ENCODE measurements at regions not wholly inside any gene's neighbourhood (a gene's known extent, or its start where the extent isn't known, plus 50 kb on each side); places are given as distances from the start of the nearest gene placed in this dataset.

- POLR2A ChIA-PET (ENCODE audit: low non-redundant PET), result no interaction called here
- BruUV-seq (replicated peaks), result no TSS peak
Measured at GRCh38 chr3:153385343-153385742, 223.3 kb downstream of the RAP2B start.

GRCh38 chr3:153392363-153392762, 230.3 kb downstream of the RAP2B start:
- intact Hi-C loops (cut with micrococcal nuclease; ENCODE audit: unreplicated experiment), result no loop called here
- Histone ChIP-seq H3K4me1 (ENCODE audit: insufficient read depth, low read length, poor library complexity, severe bottlenecking) (no peaks in the 10 kb centered on the region), H3K9me3 (ENCODE audit: low read depth, low read length, poor library complexity, severe bottlenecking) (peaks cover 5% of the 10 kb centered on the region), H3K36me3 (ENCODE audit: insufficient read depth, low read length, poor library complexity, severe bottlenecking) (no peaks in the 10 kb centered on the region), H3K27me3 (replicated peaks; ENCODE audit: insufficient read depth, low read depth, low read length, poor library complexity) (no peaks in the 10 kb centered on the region), H3K27ac (ENCODE audit: low read depth, low read length, poor library complexity, severe bottlenecking) (no peak overlapping the region), H3K4me3 (ENCODE audit: low read depth, low read length, poor library complexity, severe bottlenecking) (no peak overlapping the region)
- DNase-seq (ENCODE audit: low spot score), result no peak
- no peak for TF ChIP-seq EZH2 (IDR thresholded peaks at IDR 0.05; ENCODE audit: borderline replicate concordance, low read depth, low read length, poor library complexity, severe bottlenecking)
- TF ChIP-seq CTCF (conservative IDR thresholded peaks at IDR 0.05; ENCODE audit: low read depth, low read length), result no peak
- CTCF ChIA-PET, result no interaction called here
- POLR2A ChIA-PET (ENCODE audit: low non-redundant PET), result no interaction called here
- no TSS peak for BruUV-seq (replicated peaks)

More at GRCh38 chr3:153385343-153385742, 223.3 kb downstream of the RAP2B start:
- no peak overlapping the region for H3K4me3 ChIP-seq (ENCODE audit: low read depth, low read length, poor library complexity, severe bottlenecking)
- H3K27me3 ChIP-seq (replicated peaks; ENCODE audit: insufficient read depth, low read depth, low read length, poor library complexity), result no peaks in the 10 kb centered on the region
- no peak for TF ChIP-seq EZH2 (IDR thresholded peaks at IDR 0.05; ENCODE audit: borderline replicate concordance, low read depth, low read length, poor library complexity, severe bottlenecking)
- TF ChIP-seq CTCF (conservative IDR thresholded peaks at IDR 0.05; ENCODE audit: low read depth, low read length), result no peak
- H3K36me3 ChIP-seq (ENCODE audit: insufficient read depth, low read length, poor library complexity, severe bottlenecking), result no peaks in the 10 kb centered on the region
- no peaks in the 10 kb centered on the region for H3K9me3 ChIP-seq (ENCODE audit: low read depth, low read length, poor library complexity, severe bottlenecking)
- CTCF ChIA-PET, result no interaction called here
- no peak for DNase-seq (ENCODE audit: low spot score)
- no peak overlapping the region for H3K27ac ChIP-seq (ENCODE audit: low read depth, low read length, poor library complexity, severe bottlenecking)
- no peaks in the 10 kb centered on the region for H3K4me1 ChIP-seq (ENCODE audit: insufficient read depth, low read length, poor library complexity, severe bottlenecking)
- intact Hi-C loops (cut with micrococcal nuclease; ENCODE audit: unreplicated experiment), result no loop called here

- no TSS peak for BruUV-seq (replicated peaks)
- H3K27me3 ChIP-seq (replicated peaks; ENCODE audit: insufficient read depth, low read depth, low read length, poor library complexity), result no peaks in the 10 kb centered on the region
- DNase-seq (ENCODE audit: low spot score), result no peak
- CTCF ChIA-PET, result no interaction called here
- H3K27ac ChIP-seq (ENCODE audit: low read depth, low read length, poor library complexity, severe bottlenecking), result no peak overlapping the region
- H3K36me3 ChIP-seq (ENCODE audit: insufficient read depth, low read length, poor library complexity, severe bottlenecking), result no peaks in the 10 kb centered on the region
- H3K4me3 ChIP-seq (ENCODE audit: low read depth, low read length, poor library complexity, severe bottlenecking), result no peak overlapping the region
- TF ChIP-seq CTCF (conservative IDR thresholded peaks at IDR 0.05; ENCODE audit: low read depth, low read length) (no peak), EZH2 (IDR thresholded peaks at IDR 0.05; ENCODE audit: borderline replicate concordance, low read depth, low read length, poor library complexity, severe bottlenecking) (no peak)
- H3K4me1 ChIP-seq (ENCODE audit: insufficient read depth, low read length, poor library complexity, severe bottlenecking), result no peaks in the 10 kb centered on the region
- intact Hi-C loops (cut with micrococcal nuclease; ENCODE audit: unreplicated experiment), result no loop called here
- H3K9me3 ChIP-seq (ENCODE audit: low read depth, low read length, poor library complexity, severe bottlenecking), result peaks cover 5% of the 10 kb centered on the region
- POLR2A ChIA-PET (ENCODE audit: low non-redundant PET), result no interaction called here
Measured at GRCh38 chr3:153394017-153394416, 232.0 kb downstream of the RAP2B start.
